Upper lobe of left lung (tissue), 4 donors: ENCODE measurements at regions not wholly inside any gene's neighbourhood (a gene's known extent, or its start where the extent isn't known, plus 50 kb on each side); places are given as distances from the start of the nearest gene placed in this dataset.

ENCODE experiments used
- CTCF ChIP-seq, 6 experiments: fragments of 450-650 bp in 4 of 6; fragments of 200-600 bp in 2 of 6; sonication (generic) in 2 of 6; IDR thresholded peaks; one replicate each; pipeline ENCODE4 v1.5.1; 2016 to 2019; ENCODE audit warnings: antibody characterized with exemption in 6 of 6
- POLR2A ChIP-seq, 4 donors: fragments of 450-650 bp; IDR thresholded peaks; one replicate each; pipeline ENCODE4 v1.5.1; 2016 to 2017; ENCODE audit warnings: antibody characterized with exemption in 4 of 4, mild to moderate bottlenecking in 2 of 4
- POLR2AphosphoS5 ChIP-seq, 2 donors: sonication (generic); formaldehyde crosslinking; IDR thresholded peaks; one replicate each; pipeline ENCODE4 v1.5.1; 2017; ENCODE audit warnings: antibody characterized with exemption in 2 of 2

DNA sequence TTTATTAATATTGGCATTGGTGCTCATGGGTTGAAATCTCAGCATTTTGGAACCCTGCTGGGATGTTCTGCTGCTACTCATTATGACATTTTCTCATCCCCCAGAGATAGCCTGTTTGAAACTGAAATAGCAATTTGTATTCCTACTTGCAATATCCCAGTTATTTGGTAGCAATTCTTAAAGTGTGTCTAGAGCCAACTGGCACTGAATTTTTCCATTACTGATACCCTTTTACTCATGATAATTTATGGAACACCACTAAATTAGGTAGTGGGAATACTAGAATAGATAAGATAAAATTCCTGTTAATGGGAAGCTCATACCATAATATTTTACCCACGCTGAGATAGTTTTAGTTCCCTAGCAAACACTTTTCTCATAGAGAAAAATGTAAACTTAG, 309.3 kb downstream of the SV2B start:
- no peak for TF ChIP-seq CTCF (IDR thresholded peaks at IDR 0.05)
- no peak for TF ChIP-seq POLR2A (IDR thresholded peaks at IDR 0.05)
- TF ChIP-seq POLR2AphosphoS5 (IDR thresholded peaks at IDR 0.05), result no peak
